ENCODE measurements at regions not wholly inside any gene's neighbourhood (a gene's known extent, or its start where the extent isn't known, plus 50 kb on each side); places are given as distances from the start of the nearest gene placed in this dataset.

DNA sequence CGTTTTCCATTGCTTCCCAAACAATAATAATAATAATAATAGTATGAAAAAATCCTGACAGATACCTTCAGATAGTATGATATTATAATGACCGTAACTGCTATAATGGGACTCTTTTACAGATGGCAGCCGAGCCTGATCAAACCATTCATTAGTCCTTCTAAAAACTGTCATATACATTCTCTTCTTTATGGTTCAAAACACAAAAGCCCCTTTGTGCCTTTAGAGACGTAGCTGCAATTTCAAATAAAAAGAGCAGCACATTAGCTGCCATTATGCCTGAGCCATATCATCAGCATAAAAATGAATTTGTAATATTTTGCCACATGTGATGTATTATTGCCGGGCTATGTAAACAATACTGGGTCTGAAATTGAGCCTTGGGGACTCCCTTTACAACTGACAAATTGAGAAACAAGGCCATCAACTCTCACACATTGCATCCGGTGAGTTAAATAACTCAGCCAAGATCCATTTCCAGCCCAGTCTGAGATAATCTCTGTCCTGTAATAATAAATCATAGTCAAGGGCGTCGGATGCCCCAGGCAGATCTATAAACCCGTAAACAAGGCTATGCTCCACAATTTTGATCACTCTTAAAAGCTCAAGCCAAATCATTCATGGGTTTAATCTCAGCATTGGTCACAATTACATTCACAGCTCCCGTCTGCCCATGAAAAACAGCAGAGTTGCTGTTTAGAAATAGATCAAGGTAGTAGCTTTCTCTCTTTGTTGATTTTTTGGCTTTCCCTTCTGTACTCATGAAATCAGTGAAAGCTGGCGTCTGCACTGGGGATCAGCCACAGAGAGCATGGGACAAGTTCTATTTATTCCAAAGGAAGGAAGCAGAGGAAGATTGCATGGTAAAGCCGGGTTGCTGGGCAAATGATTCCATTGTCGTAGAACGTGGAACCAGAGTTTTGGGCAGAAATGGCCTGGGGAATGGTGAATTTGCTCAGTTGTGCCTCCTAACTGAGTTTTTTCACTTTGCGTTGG lies 150.1 kb upstream of the BMPER start:
- no peak for DNase-seq (ENCODE audit: low spot score)

DNA sequence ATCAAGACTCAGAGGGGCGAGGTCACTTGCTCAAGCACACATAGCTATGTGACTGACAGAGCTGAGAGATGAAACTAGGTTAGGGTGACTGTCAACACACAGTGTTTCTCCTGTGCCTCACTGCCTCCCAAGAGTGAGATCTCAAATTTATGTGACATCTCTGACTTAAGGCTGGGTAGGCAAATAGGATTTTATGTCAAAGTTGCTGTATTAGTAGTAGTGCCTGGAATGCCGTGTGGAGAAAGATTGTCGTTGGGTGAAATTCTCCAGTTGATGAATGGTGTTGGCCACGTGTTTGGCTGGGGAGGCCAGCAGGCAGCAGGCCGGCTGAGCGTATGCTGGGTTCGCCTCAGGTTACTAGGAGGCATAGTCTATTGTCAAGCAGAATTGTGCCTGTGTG lies 148.3 kb upstream of the BMPER start:
- no peak for DNase-seq (ENCODE audit: low spot score)

DNA sequence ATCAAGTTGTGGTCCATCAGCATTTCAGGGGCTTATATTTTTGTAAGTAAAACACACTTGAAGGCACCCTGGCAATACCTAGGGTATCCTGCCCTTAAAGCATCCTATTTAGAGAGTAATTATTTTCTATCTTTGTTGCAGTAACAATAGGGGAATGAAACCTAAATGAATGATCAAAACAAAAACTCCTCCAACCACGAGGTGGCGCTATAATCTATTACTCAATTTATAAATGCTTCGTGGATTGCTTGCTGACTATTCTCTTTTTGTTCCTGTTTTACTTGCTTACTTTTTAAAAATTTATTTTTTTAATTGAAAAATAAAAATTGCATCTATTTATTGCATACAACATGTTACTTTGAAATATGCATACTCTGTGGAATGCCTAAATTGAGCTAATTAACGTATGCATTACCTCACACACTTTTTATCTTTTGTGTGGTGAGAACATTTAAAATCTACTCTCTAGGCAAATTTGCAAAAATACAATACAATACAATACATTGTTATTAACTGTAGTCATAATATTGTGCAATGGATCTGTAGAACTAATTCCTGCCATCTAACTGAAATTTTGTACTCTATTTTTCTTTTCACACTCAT lies 147.7 kb upstream of the BMPER start:
- no peak for DNase-seq (ENCODE audit: low spot score)

DNA sequence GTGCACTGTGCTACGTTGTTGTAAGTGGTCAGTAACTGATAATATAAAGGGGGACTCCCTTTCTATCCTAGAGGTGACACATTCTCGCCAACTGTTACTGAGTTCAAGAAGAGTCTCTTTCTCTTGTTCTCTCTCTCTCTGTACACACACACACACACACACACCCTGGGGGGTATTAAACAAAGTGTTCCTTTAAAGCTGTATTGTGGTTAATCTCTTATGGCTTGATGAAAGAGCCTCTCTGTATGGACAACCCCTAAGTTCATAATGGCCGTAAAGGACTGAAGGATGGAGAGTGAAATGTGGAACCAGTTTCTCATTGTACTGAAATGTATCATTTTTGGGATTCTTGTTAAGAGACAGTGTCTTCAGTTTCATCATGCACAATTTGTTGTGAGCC lies 145.2 kb upstream of the BMPER start:
- no peak for DNase-seq (ENCODE audit: low spot score)

DNA sequence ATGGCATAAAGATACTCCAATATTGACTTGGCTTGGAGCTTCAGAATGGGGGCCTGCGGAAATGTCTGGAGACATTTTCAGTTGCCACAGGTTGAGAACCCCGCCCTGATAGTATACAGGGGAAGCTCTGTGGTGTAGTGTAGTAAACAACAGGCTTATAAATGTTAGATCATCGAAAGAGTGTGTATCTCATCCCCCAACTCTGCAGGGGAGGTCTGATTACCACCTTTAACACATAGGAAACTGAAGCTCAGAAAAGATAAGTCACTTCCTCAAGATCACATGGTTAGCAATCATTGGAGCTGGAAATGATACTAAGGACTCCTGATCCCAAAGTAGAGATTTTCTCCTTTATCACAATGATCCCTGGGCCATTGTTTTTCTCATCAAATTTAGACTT lies 144.5 kb upstream of the BMPER start:
- DNase-seq (ENCODE audit: low spot score), result no peak

DNA sequence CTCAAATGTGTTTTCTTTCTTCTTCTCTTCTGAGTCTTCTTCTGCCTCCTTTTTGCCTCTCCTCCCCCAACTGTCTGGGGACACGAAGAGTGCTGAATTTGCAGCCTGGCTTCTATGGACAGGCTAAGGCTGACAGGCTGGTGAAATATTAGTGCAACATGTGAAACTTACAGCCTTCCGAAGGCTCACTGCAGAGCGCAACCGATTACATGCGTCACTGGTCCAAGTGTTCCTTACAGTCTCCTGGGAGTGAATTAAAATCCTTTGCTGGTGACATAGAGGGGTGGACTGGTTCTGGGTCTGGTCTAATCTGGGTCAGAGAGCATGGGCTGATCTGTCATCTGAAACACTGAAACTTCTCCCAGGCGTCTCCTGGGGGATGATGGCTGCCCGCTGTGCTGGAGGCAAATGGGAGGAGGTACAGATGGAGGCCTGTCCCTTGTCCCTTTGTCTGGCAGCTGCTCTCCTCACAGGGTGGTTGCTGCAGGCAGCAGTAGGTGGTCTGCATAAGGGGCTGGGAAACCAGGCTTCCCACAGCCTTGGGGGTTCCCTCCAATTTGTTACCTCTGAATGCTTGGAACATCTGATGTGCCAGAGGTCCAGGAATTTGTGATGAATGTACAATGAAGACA lies 143.8 kb upstream of the BMPER start:
- no peak for DNase-seq (ENCODE audit: low spot score)

DNA sequence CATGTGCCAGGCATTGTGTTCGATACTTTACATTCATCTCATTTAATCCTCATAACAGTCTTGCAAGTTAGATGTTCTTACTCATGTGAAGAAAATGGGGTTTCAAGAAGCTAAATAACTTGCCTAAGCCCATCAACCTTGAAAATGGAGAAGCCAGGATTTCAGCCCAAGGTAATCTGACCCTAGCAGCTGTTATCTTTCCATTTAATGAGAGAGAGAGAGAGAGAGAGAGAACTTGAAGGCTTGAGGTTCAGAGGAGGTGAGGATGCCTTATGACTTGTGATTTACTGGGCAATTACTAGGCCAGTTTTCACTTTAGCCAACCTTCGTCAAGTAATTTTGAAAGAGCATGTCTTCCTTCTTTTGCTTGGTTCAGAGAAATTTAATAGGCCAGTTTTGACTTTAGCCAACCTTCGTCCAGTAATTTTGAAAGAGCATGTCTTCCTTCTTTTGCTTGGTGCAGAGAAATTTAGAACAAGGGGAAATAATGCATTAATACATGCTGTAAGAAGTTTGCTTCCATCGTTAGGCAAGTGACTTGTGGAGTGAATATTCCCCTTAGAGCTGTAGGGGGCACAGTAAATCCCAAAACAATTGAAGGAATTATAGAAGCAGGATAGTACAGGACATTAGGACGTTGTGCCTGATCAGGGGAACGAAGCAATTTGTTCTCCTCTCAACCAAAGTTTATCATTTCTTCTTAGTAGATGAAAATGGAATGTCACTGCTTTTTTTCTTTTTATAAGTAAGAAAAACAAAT lies 143.0 kb upstream of the BMPER start:
- DNase-seq (ENCODE audit: low spot score), result no peak

DNA sequence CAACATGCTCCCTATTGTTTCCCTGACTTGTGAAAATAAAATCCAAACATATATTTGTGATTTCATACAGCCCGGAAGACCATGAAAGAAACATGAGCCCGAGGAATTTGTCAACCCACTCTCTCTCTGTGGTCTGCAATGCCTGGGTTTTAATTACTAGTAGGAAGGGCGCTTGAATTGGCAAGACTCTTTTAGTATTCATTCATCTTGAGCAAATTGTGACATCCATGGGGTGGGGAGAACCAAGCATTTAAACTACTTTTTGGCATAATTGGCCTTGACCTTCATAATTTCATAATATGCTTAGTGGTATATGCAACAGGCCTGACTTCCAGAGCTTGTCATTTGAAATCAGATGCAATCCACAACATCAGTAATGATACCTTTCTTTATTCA lies 142.4 kb upstream of the BMPER start:
- DNase-seq (ENCODE audit: low spot score), result no peak

DNA sequence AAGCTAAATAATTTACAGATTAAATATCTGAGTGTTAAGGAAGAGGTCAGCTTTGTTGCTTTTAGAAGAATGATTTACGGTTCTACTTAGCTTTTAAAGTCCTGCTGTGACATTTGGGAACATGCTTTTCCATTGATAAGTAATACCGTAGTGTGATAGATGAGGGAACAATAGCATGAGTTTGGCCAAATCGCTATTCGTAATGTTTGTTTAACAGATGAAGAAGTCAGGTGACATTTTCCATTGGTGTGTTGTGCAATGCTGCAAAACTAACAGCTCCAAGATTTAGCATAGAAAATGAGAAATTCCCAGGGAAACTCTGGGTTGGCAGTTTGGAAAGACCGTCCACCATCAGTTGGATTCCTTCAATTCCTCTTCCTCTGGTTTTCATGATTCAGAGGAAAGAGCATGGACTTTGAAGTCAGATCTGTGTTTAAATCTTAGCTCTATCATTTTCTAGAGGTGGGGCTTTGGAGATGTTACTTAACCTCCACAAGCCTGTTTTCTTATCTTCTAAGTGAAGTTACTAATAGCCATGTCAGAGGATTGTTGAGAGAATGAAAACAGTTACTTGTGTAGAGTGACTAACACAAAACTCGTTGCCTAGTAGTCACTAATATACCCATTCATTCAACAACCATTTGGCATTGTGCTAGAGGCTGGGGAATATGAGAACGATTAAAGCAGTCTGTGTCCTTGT lies 140.4 kb upstream of the BMPER start:
- DNase-seq (ENCODE audit: low spot score), result no peak

DNA sequence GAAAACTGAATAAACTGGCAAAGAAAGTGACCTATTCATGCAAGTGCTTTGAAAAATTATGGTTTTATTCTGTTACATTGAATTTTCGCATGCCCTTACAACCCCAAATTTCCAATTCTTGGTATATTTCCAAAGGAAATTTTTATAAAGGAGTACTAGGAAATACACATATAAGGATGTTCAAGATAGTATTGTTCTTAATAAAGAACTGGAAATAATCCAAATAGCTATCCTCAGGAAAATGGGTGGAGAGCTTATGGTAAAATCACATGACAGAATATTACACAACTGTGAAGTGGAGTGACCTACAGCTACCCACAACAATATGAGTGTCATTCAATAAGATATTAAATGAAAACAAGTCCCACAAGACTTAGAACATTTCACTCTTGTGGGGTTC lies 138.9 kb upstream of the BMPER start:
- no peak for DNase-seq (ENCODE audit: low spot score)

DNA sequence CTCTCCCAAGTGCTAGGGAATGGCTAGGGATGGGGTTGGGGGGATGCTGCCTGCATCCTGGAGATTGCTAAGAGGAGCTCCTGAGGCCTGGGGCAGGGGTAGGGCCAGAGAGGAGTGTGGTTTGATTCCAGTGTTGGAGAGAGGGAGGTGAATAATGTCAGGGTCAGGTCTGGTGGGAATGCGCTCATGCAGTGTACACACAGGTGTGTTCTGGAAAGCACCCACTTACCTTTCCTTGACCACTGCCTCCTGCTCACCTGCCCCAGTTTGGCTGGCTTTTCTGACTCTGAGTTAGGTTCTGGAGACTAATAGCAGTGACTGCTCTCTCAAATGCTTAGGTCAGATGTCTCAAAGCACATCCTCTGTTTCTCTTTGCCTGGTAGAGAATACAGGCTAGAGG lies 135.4 kb upstream of the BMPER start:
- no peak for DNase-seq (ENCODE audit: low spot score)

DNA sequence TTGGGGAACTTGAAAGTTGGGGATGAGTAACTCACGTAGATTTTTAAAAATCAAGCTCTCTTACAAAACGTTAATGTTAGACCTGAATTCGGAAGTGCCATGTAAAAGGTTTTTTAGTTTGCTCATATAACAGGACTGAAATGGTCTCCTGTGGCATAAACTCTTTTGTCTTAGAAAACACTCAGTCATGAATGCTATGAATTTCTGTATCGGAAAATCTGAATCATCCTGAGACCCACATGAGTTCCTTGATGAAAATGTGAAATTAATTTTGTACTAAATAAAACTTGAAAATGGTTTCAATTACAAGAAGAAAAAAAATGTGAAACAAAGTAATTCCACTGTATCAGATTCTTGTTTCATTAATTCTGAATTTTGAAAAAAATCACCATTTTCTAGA lies 134.8 kb upstream of the BMPER start:
- DNase-seq (ENCODE audit: low spot score), result no peak

DNA sequence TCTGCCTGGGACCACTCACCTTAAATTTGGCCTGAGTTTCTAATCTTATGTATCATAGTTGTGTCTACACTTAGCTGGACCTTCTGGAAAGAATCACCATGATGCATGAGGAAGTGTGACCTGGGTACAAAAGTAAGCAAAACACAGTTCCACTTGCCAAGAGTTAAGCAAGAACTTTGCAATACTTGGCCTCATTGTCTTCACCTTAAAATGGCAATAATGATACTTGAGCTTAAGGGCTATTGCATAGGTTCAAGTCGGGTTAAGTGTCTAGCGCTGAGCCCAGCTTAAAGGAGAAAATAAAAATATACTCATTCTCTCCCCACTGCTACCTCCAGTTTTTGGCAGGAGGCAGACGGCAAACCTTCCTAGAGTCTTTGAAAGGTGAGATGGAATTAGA lies 133.9 kb upstream of the BMPER start:
- DNase-seq (ENCODE audit: low spot score), result no peak

DNA sequence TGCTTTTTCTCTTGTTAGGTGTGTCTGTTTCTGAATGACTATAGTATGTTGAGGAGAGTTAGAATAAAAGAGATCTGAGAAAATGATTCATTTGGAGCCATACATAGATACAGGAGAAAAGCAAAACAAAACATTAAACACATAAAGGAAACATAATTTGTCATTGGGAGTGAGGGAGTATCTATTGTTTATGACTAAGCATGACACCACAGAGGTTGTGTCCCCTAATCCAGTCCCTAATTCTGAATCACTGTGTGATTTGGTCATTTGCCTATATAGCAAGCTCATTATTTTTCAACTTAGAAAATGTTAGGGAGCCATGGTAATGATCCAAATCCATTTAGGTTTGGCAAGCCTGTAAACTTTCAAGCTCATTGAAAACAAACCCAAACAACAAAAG lies 132.3 kb upstream of the BMPER start:
- no peak for DNase-seq (ENCODE audit: low spot score)

DNA sequence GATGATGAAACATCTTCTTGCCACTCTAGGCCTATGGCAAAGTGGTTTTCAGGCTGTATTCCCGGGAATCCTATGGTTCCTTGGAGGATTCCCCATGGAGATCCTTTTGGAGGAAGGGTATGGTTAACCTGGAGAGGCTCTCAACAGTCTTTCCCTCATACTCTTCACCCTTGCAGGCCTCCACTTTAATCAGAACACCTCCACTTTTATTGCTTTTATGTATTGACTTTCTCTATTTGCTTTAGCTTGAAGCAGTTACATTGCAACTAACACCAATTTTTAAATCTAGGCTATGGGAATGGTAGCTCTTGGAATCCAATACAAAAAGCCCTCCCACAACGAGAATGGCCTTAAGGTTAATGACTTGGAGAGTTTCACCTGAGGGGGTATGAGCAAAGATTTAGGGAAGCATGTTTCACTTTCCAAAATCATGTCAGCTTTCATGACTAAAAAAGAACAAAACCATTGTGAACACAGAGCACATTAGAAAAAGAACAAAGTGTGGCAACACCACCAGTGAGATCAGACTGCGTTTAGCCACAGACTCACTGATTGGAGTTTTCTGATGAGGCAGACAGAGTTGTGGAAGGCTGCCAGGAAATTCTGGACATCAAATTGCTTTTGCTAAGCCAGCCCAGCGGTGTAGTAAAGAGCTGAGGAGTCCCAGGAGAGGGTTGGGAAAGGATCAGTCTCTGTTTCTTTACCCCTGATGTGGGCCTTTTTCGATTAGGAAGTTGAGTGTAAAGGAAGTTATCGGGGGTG lies 130.4 kb upstream of the BMPER start:
- DNase-seq (ENCODE audit: low spot score), result peak; percentile 44

DNA sequence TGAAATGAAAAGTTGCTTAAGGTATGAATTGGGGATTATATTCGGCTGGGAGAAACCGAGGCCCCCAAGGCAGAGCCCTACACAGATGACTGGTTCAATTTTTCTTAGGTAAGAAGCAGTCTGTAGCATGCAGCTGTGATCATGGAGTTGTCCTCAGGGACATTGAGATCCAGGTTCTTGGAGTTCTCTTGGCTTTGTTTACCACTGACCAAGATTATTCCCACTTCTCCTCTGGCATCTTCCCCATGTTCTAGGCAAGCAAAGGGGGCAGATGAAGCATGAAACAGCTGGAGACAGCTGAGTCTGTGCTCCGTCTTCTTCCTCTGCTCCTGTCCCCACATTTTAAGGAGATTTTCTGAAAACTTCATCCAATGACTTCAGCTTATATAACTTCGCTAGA lies 129.5 kb upstream of the BMPER start:
- no peak for DNase-seq (ENCODE audit: low spot score)

DNA sequence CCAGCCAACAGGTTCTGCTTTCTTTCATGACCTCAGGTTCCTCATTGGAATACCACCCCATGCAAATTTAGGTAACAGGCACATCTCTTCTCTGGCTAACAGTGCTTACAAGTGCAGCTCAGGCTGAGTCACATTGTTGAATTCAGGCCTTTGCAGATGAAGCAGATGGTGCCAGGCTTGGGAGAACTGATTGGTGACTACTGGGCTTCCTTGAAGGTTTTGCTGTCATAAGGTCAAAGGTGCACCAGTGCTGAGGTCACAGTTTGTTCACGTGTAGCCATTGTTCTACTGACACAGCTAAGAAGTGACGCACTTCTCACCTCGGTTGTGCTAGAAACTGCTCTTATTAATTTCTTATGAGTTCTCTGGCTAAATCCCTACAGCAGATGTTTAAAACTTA lies 128.6 kb upstream of the BMPER start:
- no peak for DNase-seq (ENCODE audit: low spot score)

DNA sequence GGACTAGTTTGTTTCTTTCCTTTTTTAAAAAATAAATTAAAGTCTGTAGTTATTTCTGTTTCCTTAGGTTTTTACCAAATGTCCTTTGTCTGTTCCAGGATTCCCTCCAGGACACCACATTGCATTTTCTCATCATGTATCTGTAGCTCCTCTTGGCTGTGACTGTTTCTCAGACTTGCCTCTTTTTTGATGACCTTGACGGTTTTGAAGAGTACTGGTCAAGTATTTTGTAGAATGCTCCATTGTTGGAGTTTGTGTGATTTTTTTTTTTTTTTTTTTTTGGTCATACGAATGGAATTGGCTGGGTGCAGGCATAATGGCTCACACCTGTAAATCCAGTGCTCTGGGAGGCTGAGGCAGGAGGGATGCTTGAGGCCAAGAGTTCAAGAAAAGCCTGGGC lies 127.1 kb upstream of the BMPER start:
- DNase-seq (ENCODE audit: low spot score), result no peak

DNA sequence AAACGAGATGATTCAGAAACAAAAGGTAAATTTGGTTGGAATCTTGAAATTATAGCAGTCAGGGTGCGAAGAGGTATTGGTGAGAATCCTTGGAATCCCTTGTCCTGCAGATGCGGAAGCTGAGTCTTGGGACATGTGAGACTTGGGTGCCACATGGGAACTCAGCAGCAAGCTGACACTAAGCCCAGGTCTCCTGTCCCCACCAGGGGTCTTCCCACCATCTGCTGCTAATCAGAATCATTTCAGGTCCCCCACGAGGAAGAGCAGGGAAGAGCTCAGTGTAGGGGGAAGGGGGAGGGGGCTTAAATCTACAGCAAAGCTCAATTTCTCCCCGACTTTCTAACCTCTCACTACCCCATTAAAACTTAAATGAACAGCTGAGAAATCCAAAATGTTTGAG lies 126.1 kb upstream of the BMPER start:
- no peak for DNase-seq (ENCODE audit: low spot score)

DNA sequence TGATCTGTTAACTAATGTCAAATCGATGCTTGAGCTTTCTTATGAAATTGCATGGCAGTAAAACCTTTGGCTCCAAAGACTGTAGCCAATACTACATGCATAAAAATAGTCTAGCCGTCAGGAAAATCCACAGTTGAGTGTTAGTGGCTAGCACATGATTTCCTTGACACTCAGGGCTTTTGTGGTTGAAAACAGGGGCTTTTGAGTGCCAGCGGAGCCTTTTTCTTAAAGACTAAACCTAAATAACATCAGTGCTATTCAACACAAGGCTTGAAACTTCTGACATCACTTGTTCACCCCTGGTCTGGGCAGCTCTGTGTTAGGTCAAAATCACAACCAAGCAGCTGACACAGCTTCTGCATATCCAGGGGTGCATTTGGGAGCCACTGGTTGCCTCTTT lies 124.2 kb upstream of the BMPER start:
- DNase-seq (ENCODE audit: low spot score), result no peak

DNA sequence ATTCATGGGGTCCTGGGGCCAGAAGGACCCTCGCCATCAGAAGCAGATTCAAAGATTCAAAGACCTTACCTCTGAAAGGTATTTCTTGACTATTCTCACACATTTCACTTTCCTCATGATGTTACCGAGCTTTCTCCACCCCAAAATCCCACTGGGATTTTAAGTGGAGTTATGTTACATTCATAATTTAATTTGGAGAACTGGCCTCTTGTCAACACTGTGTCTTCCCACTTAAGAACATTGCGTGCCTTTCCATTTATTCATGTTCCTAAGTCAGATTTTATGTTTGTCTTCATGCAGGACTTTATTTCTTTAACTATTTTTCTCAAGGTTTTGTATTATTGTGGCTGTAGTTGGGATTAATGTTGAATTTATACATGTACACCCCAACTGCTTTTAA lies 123.5 kb upstream of the BMPER start:
- no peak for DNase-seq (ENCODE audit: low spot score)
